Cardiac muscle cell (in vitro differentiated cells and primary cell): ENCODE measurements at regions not wholly inside any gene's neighbourhood (a gene's known extent, or its start where the extent isn't known, plus 50 kb on each side); places are given as distances from the start of the nearest gene placed in this dataset.

Experiments used
- DNase-seq, 2 donors: peaks; one replicate each; pipeline versions ENCODE4 v3.0.0 to v3.0.0-alpha.2; 2010 to 2017; ENCODE audit warnings: low read depth in 1 of 2, low spot score in 1 of 2
- H3K27ac ChIP-seq: fragments of 200-600 bp; sonication (generic); 2 replicates; pipeline ENCODE4 v1.5.1; 2016
- H3K27me3 ChIP-seq: fragments of 200-600 bp; sonication (generic); 2 replicates; pipeline ENCODE4 v1.6.0; 2016; ENCODE audit warnings: control low read depth
- H3K36me3 ChIP-seq: fragments of 200-600 bp; sonication (generic); 2 replicates; pipeline ENCODE4 v1.5.1; 2016; ENCODE audit warnings: control low read depth
- H3K4me1 ChIP-seq: fragments of 200-600 bp; sonication (generic); 2 replicates; pipeline ENCODE4 v1.8.1; 2017; ENCODE audit warnings: low read depth, mild to moderate bottlenecking, mixed run types
- H3K4me3 ChIP-seq: fragments of 200-600 bp; sonication (generic); 2 replicates; pipeline ENCODE4 v1.5.1; 2016; ENCODE audit warnings: mild to moderate bottlenecking
- H3K9me3 ChIP-seq: fragments of 200-600 bp; sonication (generic); 2 replicates; pipeline ENCODE4 v1.5.1; 2017; ENCODE audit warnings: low read depth, mild to moderate bottlenecking, control low read depth
- TF ChIP-seq, protein P1 (sequence below): IDR thresholded peaks from 2 replicates; pipeline ENCODE4 v1.5.1; 2012; ENCODE audit warnings: low read depth, mild to moderate bottlenecking, low read length

DNA sequence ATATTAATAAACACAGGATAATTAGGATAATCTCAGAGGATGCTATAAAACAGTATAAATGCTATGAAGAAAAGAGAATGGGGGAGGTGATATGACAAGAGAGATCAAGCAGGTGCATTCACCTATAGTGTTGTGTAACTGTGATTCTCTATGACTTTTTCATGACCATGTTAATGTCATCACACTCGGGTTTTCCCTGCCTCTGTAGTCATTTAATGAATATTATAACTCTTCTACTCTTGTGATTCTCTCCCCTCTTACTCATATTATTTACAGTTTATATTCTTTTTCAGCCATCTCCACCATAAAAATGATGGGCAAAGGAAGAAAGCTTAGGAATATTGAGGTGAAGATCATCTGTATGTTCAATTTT, 106.9 kb upstream of the SGK1 start:
- TF ChIP-seq, protein P1, sequence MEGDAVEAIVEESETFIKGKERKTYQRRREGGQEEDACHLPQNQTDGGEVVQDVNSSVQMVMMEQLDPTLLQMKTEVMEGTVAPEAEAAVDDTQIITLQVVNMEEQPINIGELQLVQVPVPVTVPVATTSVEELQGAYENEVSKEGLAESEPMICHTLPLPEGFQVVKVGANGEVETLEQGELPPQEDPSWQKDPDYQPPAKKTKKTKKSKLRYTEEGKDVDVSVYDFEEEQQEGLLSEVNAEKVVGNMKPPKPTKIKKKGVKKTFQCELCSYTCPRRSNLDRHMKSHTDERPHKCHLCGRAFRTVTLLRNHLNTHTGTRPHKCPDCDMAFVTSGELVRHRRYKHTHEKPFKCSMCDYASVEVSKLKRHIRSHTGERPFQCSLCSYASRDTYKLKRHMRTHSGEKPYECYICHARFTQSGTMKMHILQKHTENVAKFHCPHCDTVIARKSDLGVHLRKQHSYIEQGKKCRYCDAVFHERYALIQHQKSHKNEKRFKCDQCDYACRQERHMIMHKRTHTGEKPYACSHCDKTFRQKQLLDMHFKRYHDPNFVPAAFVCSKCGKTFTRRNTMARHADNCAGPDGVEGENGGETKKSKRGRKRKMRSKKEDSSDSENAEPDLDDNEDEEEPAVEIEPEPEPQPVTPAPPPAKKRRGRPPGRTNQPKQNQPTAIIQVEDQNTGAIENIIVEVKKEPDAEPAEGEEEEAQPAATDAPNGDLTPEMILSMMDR: no peak
- H3K4me3 ChIP-seq: no peak overlapping the region
- no peaks in the 10 kb centered on the region for H3K36me3 ChIP-seq
- H3K9me3 ChIP-seq: no peaks in the 10 kb centered on the region
- no peaks in the 10 kb centered on the region for H3K4me1 ChIP-seq
- H3K27me3 ChIP-seq: no peaks in the 10 kb centered on the region
- H3K27ac ChIP-seq: no peak overlapping the region
- DNase-seq: no peak

GRCh38 chr6:134424165-134424797, 106.4 kb upstream of the SGK1 start:
- H3K27ac ChIP-seq: no peak overlapping the region
- DNase-seq: peak in 1 of 2 donors; percentile 60
- TF ChIP-seq, protein P1: no peak
- H3K36me3 ChIP-seq: no peaks in the 10 kb centered on the region
- H3K27me3 ChIP-seq: no peaks in the 10 kb centered on the region
- H3K4me3 ChIP-seq: no peak overlapping the region
- no peaks in the 10 kb centered on the region for H3K4me1 ChIP-seq
- H3K9me3 ChIP-seq: no peaks in the 10 kb centered on the region

GRCh38 chr6:134422426-134423231, 104.7 kb upstream of the SGK1 start:
- Histone ChIP-seq H3K4me1 (no peaks in the 10 kb centered on the region), H3K27me3 (no peaks in the 10 kb centered on the region), H3K36me3 (no peaks in the 10 kb centered on the region), H3K4me3 (no peak overlapping the region), H3K27ac (no peak overlapping the region), H3K9me3 (no peaks in the 10 kb centered on the region)
- peak in 1 of 2 donors; percentile 97 for DNase-seq
- TF ChIP-seq, protein P1: no peak

DNA sequence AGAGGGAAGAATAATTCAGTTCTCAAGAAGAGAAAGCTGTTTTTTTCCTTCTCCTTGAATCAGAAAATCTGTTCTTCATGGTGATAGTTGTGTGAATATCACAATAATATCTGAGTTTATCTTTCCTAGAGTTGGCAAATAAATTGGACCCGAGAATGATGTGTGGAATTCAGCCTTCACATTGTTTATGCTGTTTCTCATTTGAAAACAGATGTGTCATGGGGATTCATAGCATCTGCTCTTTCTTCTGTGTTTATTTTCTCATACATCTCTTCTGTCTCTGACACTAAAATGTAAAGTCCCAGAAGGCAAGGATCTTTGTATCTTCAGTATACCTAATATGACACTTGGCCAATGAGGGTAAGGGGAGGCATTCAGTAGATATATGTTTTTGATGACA, 103.6 kb upstream of the SGK1 start:
- TF ChIP-seq, protein P1: no peak
- H3K27me3 ChIP-seq: no peaks in the 10 kb centered on the region
- H3K4me1 ChIP-seq: no peaks in the 10 kb centered on the region
- H3K36me3 ChIP-seq: no peaks in the 10 kb centered on the region
- DNase-seq: peak in 1 of 2 donors; percentile 51
- no peak overlapping the region for H3K27ac ChIP-seq
- H3K9me3 ChIP-seq: no peaks in the 10 kb centered on the region
- no peak overlapping the region for H3K4me3 ChIP-seq

DNA sequence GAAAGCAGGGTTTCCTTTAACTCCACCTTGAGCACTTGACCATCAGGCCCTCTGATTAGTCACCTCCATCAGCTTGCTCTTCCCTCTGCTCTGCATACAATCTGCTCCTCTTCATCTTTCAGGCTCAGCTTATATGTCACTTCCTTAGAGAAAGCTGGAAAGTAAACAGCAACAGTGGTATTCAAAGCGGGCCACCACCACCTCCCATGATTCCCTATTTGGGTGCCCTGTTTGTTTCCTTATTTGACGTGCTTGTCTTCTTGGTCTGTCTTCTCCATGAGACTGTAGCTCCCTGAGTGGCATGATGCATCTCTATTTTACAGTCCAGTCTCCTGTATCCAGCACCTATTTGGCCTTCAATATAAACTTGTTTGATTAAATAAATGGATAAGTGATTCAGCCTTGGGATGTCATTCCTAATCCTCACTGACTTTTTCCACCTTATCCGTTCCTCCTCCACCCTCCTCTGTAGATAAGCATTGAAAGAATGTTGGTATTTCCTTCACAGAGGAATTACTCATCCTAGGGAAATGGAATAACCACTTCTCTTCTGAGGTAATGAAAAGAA, 102.8 kb upstream of the SGK1 start:
- H3K9me3 ChIP-seq: no peaks in the 10 kb centered on the region
- H3K27ac ChIP-seq: no peak overlapping the region
- TF ChIP-seq, protein P1: no peak
- no peaks in the 10 kb centered on the region for H3K27me3 ChIP-seq
- no peaks in the 10 kb centered on the region for H3K36me3 ChIP-seq
- DNase-seq: peak in 1 of 2 donors; percentile 78
- H3K4me1 ChIP-seq: no peaks in the 10 kb centered on the region
- H3K4me3 ChIP-seq: no peak overlapping the region
